DOHH2 (cell line): ENCODE measurements at regions not wholly inside any gene's neighbourhood (a gene's known extent, or its start where the extent isn't known, plus 50 kb on each side); places are given as distances from the start of the nearest gene placed in this dataset.

Source experiments
- CTCF ChIP-seq: fragments of 200-600 bp; sonication (generic); IDR thresholded peaks from one replicate; pipeline ENCODE4 v1.5.1; 2014; ENCODE audit warnings: antibody characterized with exemption, mild to moderate bottlenecking, low read depth, low read length; ENCODE audit not compliant: poor library complexity, severe bottlenecking
- EZH2phosphoT487 ChIP-seq: fragments of 200-600 bp; sonication (generic); IDR thresholded peaks from 2 replicates; pipeline ENCODE4 v1.6.1; 2017; ENCODE audit warnings: borderline replicate concordance, mild to moderate bottlenecking, antibody characterized with exemption, low read length, moderate library complexity, mixed read lengths

GRCh38 chr5:5050801-5051200, 89.3 kb upstream of the ADAMTS16 start:
- TF ChIP-seq CTCF (no peak), EZH2phosphoT487 (no peak)
